Neural cell (in vitro differentiated cells): ENCODE measurements at regions not wholly inside any gene's neighbourhood (a gene's known extent, or its start where the extent isn't known, plus 50 kb on each side); places are given as distances from the start of the nearest gene placed in this dataset.

Source experiments
- H2AFZ ChIP-seq: fragments of 200-600, 300-800 bp; sonication (generic), shearing (Covaris generic); 2 replicates; pipeline ENCODE4 v1.6.0; 2014; ENCODE audit warnings: low read depth, mild to moderate bottlenecking, antibody characterized with exemption, low read length, moderate library complexity
- H3F3A ChIP-seq: fragments of 200-600 bp; shearing (Covaris generic); 2 replicates; pipeline ENCODE4 v1.6.1; 2016; ENCODE audit warnings: mild to moderate bottlenecking, moderate library complexity, mixed read lengths, antibody characterized with exemption, low read length; ENCODE audit not compliant: insufficient read depth, poor library complexity, severe bottlenecking
- H3K27ac ChIP-seq: fragments of 200-600, 300-800 bp; sonication (generic), shearing (Covaris generic); 2 replicates; pipeline ENCODE4 v1.5.1; 2014; ENCODE audit warnings: mild to moderate bottlenecking, low read length, moderate library complexity
- H3K27me3 ChIP-seq: fragments of 300-800, 200-600 bp; sonication (generic), shearing (Covaris generic); 2 replicates; pipeline ENCODE4 v1.6.0; 2014; ENCODE audit warnings: mild to moderate bottlenecking, low read depth, low read length, moderate library complexity; ENCODE audit not compliant: insufficient read depth
- H3K36me3 ChIP-seq: fragments of 300-800, 200-600 bp; sonication (generic), shearing (Covaris generic); 2 replicates; pipeline ENCODE4 v1.5.1; 2014; ENCODE audit warnings: mild to moderate bottlenecking, antibody characterized with exemption, low read length, moderate library complexity; ENCODE audit not compliant: insufficient read depth
- H3K4me2 ChIP-seq: fragments of 300-800, 200-600 bp; sonication (generic), shearing (Covaris generic); 2 replicates; pipeline ENCODE4 v1.6.0; 2014; ENCODE audit warnings: mild to moderate bottlenecking, low read length
- H3K4me3 ChIP-seq: fragments of 300-800, 200-600 bp; sonication (generic), shearing (Covaris generic); 2 replicates; pipeline ENCODE4 v1.5.1; 2014; ENCODE audit warnings: mild to moderate bottlenecking, low read length, moderate library complexity
- H3K79me2 ChIP-seq: fragments of 200-600 bp; shearing (Covaris generic); replicated peaks from 2 replicates; pipeline ENCODE4 v1.6.0; 2014; ENCODE audit warnings: mild to moderate bottlenecking, low read length, moderate library complexity; ENCODE audit not compliant: insufficient read depth
- H3K9ac ChIP-seq: fragments of 300-800, 200-600 bp; sonication (generic), shearing (Covaris generic); 2 replicates; pipeline ENCODE4 v1.6.1; 2016; ENCODE audit warnings: mild to moderate bottlenecking, low read length, mixed read lengths
- H3K9me2 ChIP-seq: fragments of 200-600 bp; shearing (Covaris generic); 2 replicates; pipeline ENCODE4 v1.6.1; 2016; ENCODE audit warnings: mild to moderate bottlenecking, low read length, mixed read lengths; ENCODE audit not compliant: insufficient read depth
- H3K9me3 ChIP-seq: fragments of 200-600, 300-800 bp; sonication (generic), shearing (Covaris generic); 2 replicates; pipeline ENCODE4 v1.6.1; 2016; ENCODE audit warnings: mild to moderate bottlenecking, mixed run types, low read length, moderate library complexity, mixed read lengths
- H4K20me1 ChIP-seq: fragments of 200-600 bp; shearing (Covaris generic); 2 replicates; pipeline ENCODE4 v1.6.1; 2016; ENCODE audit warnings: mild to moderate bottlenecking, mixed run types; ENCODE audit not compliant: insufficient read depth
- CTCF ChIP-seq: fragments of 450-650 bp; IDR thresholded peaks from 2 replicates; pipeline ENCODE4 v1.5.1; 2014; ENCODE audit warnings: antibody characterized with exemption, mild to moderate bottlenecking, moderate library complexity; ENCODE audit not compliant: poor library complexity, severe bottlenecking
- EP300 ChIP-seq: fragments of 450-650 bp; conservative IDR thresholded peaks from 2 replicates; pipeline ENCODE4 v1.6.1; 2014; ENCODE audit warnings: antibody characterized with exemption, mild to moderate bottlenecking, moderate library complexity; ENCODE audit not compliant: poor library complexity, severe bottlenecking
- EZH2 ChIP-seq: fragments of 200-600, 300-800 bp; shearing (Covaris generic), sonication (generic); IDR thresholded peaks from 2 replicates; pipeline ENCODE4 v1.6.1; 2014; ENCODE audit warnings: antibody characterized with exemption, low read length, borderline replicate concordance, mild to moderate bottlenecking; ENCODE audit not compliant: insufficient read depth, poor library complexity, severe bottlenecking
- MXI1 ChIP-seq: fragments of 450-650 bp; conservative IDR thresholded peaks from 2 replicates; pipeline ENCODE4 v1.6.1; 2014; ENCODE audit warnings: antibody characterized with exemption, mild to moderate bottlenecking; ENCODE audit not compliant: poor library complexity, severe bottlenecking
- POLR2AphosphoS5 ChIP-seq: IDR thresholded peaks from 2 replicates; pipeline ENCODE4 v1.6.1; 2012
- RAD21 ChIP-seq: fragments of 450-650 bp; conservative IDR thresholded peaks from 2 replicates; pipeline ENCODE4 v1.6.1; 2014; ENCODE audit warnings: antibody characterized with exemption, mild to moderate bottlenecking, moderate library complexity
- REST ChIP-seq: IDR thresholded peaks from 2 replicates; pipeline ENCODE4 v1.6.1; 2012; ENCODE audit warnings: borderline replicate concordance
- SMC3 ChIP-seq: fragments of 450-650 bp; conservative IDR thresholded peaks from 2 replicates; pipeline ENCODE4 v1.6.1; 2014; ENCODE audit warnings: antibody characterized with exemption, mild to moderate bottlenecking, moderate library complexity; ENCODE audit not compliant: poor library complexity
- TAF1 ChIP-seq: IDR thresholded peaks from 2 replicates; pipeline ENCODE4 v1.6.1; 2012; ENCODE audit warnings: low read depth

GRCh38 chr1:192740214-192740613 is 68.6 kb upstream of the RGS2 start:
- no peak overlapping the region for H2AFZ ChIP-seq
- H3K27ac ChIP-seq = no peak overlapping the region
- H3F3A ChIP-seq = no peaks in the 10 kb centered on the region
- H3K9me3 ChIP-seq = no peaks in the 10 kb centered on the region
- no peak overlapping the region for H3K9ac ChIP-seq
- no peaks in the 10 kb centered on the region for H4K20me1 ChIP-seq
- no peaks in the 10 kb centered on the region for H3K36me3 ChIP-seq
- no peak overlapping the region for H3K4me3 ChIP-seq
- H3K4me2 ChIP-seq = no peak overlapping the region
- H3K79me2 ChIP-seq = no peaks in the 10 kb centered on the region
- no peaks in the 10 kb centered on the region for H3K9me2 ChIP-seq
- no peaks in the 10 kb centered on the region for H3K27me3 ChIP-seq
- TF ChIP-seq POLR2AphosphoS5 = no peak
- no peak for TF ChIP-seq RAD21
- TF ChIP-seq REST = no peak
- TF ChIP-seq SMC3 = no peak
- no peak for TF ChIP-seq EP300
- TF ChIP-seq CTCF = no peak
- TF ChIP-seq EZH2 = no peak
- TF ChIP-seq MXI1 = no peak
- TF ChIP-seq TAF1 = no peak

GRCh38 chr1:192741095-192741494 is 67.7 kb upstream of the RGS2 start:
- Histone ChIP-seq H3K79me2 (no peaks in the 10 kb centered on the region), H2AFZ (no peak overlapping the region), H3K4me3 (no peak overlapping the region), H3K27ac (no peak overlapping the region), H3K27me3 (no peaks in the 10 kb centered on the region), H3F3A (no peaks in the 10 kb centered on the region), H3K9me3 (no peaks in the 10 kb centered on the region), H4K20me1 (no peaks in the 10 kb centered on the region), H3K9me2 (no peaks in the 10 kb centered on the region), H3K4me2 (no peak overlapping the region), H3K9ac (no peak overlapping the region), H3K36me3 (no peaks in the 10 kb centered on the region)
- TF ChIP-seq RAD21 = no peak
- TF ChIP-seq CTCF = no peak
- no peak for TF ChIP-seq EP300
- TF ChIP-seq TAF1 = no peak
